NCI-H146 (cell line): ENCODE measurements at regions not wholly inside any gene's neighbourhood (a gene's known extent, or its start where the extent isn't known, plus 50 kb on each side); places are given as distances from the start of the nearest gene placed in this dataset.

ENCODE experiments used
- DNase-seq: peaks from one replicate; lab custom pipeline; 2025; lab: John Stamatoyannopoulos, UW

GRCh38 chr1:217311766-217312165 is 319.1 kb downstream of the GPATCH2 start:
- DNase-seq = peak; percentile 1

GRCh38 chr1:217311269-217311668 is 319.6 kb downstream of the GPATCH2 start:
- DNase-seq = no peak

GRCh38 chr1:217281332-217281731 is 349.6 kb downstream of the GPATCH2 start:
- DNase-seq = no peak

GRCh38 chr1:217275655-217276398 is 355.1 kb downstream of the GPATCH2 start:
- DNase-seq = no peak

- no peak for DNase-seq
Measured at GRCh38 chr1:217274927-217275654, 355.8 kb downstream of the GPATCH2 start.

GRCh38 chr1:217274416-217274815 is 356.5 kb downstream of the GPATCH2 start:
- no peak for DNase-seq

- DNase-seq = no peak
Measured at GRCh38 chr1:217273866-217274265, 357.0 kb downstream of the GPATCH2 start.

- no peak for DNase-seq
Measured at GRCh38 chr1:217272385-217272784, 358.5 kb downstream of the GPATCH2 start.

GRCh38 chr1:217270101-217270500 is 360.8 kb downstream of the GPATCH2 start:
- DNase-seq = no peak

GRCh38 chr1:217268058-217268457 is 362.8 kb downstream of the GPATCH2 start:
- DNase-seq = peak; percentile 82

GRCh38 chr1:217261636-217262035 is 369.3 kb downstream of the GPATCH2 start:
- no peak for DNase-seq

GRCh38 chr1:217260676-217261075 is 370.2 kb downstream of the GPATCH2 start:
- DNase-seq = no peak

- no peak for DNase-seq
Measured at GRCh38 chr1:217253985-217254384, 376.9 kb downstream of the GPATCH2 start.

- DNase-seq = no peak
Measured at GRCh38 chr1:217253351-217253750, 377.5 kb downstream of the GPATCH2 start.

- no peak for DNase-seq
Measured at GRCh38 chr1:217251121-217251520, 379.8 kb downstream of the GPATCH2 start.

- DNase-seq = no peak
Measured at GRCh38 chr1:217249857-217250256, 381.0 kb downstream of the GPATCH2 start.

- no peak for DNase-seq
Measured at GRCh38 chr1:217244971-217245370, 385.9 kb downstream of the GPATCH2 start.

GRCh38 chr1:217240656-217241055 is 390.2 kb downstream of the GPATCH2 start:
- no peak for DNase-seq

- DNase-seq = no peak
Measured at GRCh38 chr1:217238945-217239344, 391.9 kb downstream of the GPATCH2 start.

- DNase-seq = no peak
Measured at GRCh38 chr1:217230412-217230811, 400.5 kb downstream of the GPATCH2 start.

- no peak for DNase-seq
Measured at GRCh38 chr1:217228689-217229088, 402.2 kb downstream of the GPATCH2 start.

- no peak for DNase-seq
Measured at GRCh38 chr1:217224201-217224600, 406.7 kb downstream of the GPATCH2 start.

- no peak for DNase-seq
Measured at GRCh38 chr1:217214551-217214950, 416.3 kb downstream of the GPATCH2 start.

GRCh38 chr1:217211486-217211885 is 419.4 kb downstream of the GPATCH2 start:
- no peak for DNase-seq
